KMS-11 (cell line): ENCODE measurements at regions not wholly inside any gene's neighbourhood (a gene's known extent, or its start where the extent isn't known, plus 50 kb on each side); places are given as distances from the start of the nearest gene placed in this dataset.

Experiments
- H2AFZ ChIP-seq: fragments of 200-600 bp; sonication (generic); 2 replicates; pipeline ENCODE4 v1.6.1; 2016; ENCODE audit warnings: antibody characterized with exemption, mixed run types, low read depth
- H3K27ac ChIP-seq: fragments of 200-600 bp; sonication (generic); 2 replicates; pipeline ENCODE4 v1.6.1; 2016; ENCODE audit warnings: mild to moderate bottlenecking, mixed run types
- H3K27me3 ChIP-seq: fragments of 200-600 bp; sonication (generic); 2 replicates; pipeline ENCODE4 v1.6.1; 2017; ENCODE audit warnings: mild to moderate bottlenecking, low read depth, mixed run types, moderate library complexity; ENCODE audit not compliant: insufficient read depth
- H3K36me3 ChIP-seq: fragments of 200-600 bp; sonication (generic); 2 replicates; pipeline ENCODE4 v1.6.1; 2017; ENCODE audit warnings: mild to moderate bottlenecking, mixed run types; ENCODE audit not compliant: insufficient read depth
- H3K4me1 ChIP-seq: fragments of 200-600 bp; sonication (generic); 2 replicates; pipeline ENCODE4 v1.6.1; 2016; ENCODE audit warnings: mild to moderate bottlenecking, low read depth, mixed run types; ENCODE audit not compliant: poor library complexity, severe bottlenecking
- H3K4me2 ChIP-seq: fragments of 200-600 bp; sonication (generic); 2 replicates; pipeline ENCODE4 v1.7.0; 2016; ENCODE audit warnings: mild to moderate bottlenecking, mixed run types
- H3K4me3 ChIP-seq: fragments of 200-600 bp; sonication (generic); IDR thresholded peaks from 2 replicates; pipeline ENCODE4 v1.6.1; 2017; ENCODE audit warnings: low read depth, low read length, mixed read lengths; ENCODE audit not compliant: insufficient read depth
- H3K79me2 ChIP-seq: fragments of 200-600 bp; sonication (generic); 2 replicates; pipeline ENCODE4 v1.6.1; 2016; ENCODE audit warnings: low read depth, mixed run types; ENCODE audit not compliant: insufficient read depth
- H3K9ac ChIP-seq: fragments of 200-600 bp; sonication (generic); 2 replicates; pipeline ENCODE4 v1.6.1; 2016; ENCODE audit warnings: mild to moderate bottlenecking, mixed run types
- H4K20me1 ChIP-seq: fragments of 200-600 bp; sonication (generic); 2 replicates; pipeline ENCODE4 v1.6.1; 2016; ENCODE audit warnings: mild to moderate bottlenecking, mixed run types; ENCODE audit not compliant: insufficient read depth
- CTCF ChIP-seq: fragments of 200-600 bp; sonication (generic); conservative IDR thresholded peaks from 2 replicates; pipeline ENCODE4 v1.6.1; 2017; ENCODE audit warnings: low read depth, mild to moderate bottlenecking, antibody characterized with exemption, low read length, moderate library complexity, mixed read lengths

- Histone ChIP-seq H2AFZ (no peak overlapping the region), H3K4me3 (no peak overlapping the region), H3K27me3 (no peaks in the 10 kb centered on the region), H3K4me1 (no peaks in the 10 kb centered on the region), H3K27ac (no peak overlapping the region), H3K4me2 (no peak overlapping the region), H3K36me3 (no peaks in the 10 kb centered on the region), H3K9ac (no peak overlapping the region), H4K20me1 (no peaks in the 10 kb centered on the region), H3K79me2 (no peaks in the 10 kb centered on the region)
- no peak for TF ChIP-seq CTCF
Measured at GRCh38 chr12:102564026-102564425, 83.7 kb upstream of the IGF1 start.

DNA sequence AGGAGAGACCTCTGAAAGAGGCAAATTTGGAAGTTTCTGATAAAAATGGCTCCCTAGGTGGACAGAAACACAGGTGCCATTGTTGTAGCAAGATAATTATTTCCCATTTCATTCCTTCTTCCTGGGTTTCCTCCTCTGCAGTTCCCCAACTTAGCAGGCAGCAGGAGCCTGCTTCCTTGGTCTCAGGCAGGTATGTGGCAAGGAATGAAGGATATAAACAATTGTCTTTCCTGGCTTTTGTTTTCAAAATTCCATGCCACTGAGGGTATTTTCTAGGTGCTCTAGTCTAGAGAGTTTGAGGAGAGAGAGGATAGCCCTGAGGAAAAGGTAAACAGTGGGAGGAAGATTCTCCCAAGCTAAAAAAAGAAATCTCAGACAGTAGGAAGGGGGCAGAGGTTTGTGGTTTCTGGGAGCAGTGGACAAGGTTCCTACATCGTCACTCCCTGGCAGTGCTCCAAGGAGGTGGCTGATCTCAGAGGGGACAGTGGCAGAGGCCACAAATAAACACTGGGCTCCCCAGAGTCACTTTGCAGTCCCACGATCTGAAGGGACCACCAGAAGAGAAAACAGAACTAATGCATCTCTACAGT lies 82.6 kb upstream of the IGF1 start:
- Histone ChIP-seq H4K20me1 (no peaks in the 10 kb centered on the region), H3K4me2 (no peak overlapping the region), H2AFZ (no peak overlapping the region), H3K79me2 (no peaks in the 10 kb centered on the region), H3K9ac (no peak overlapping the region), H3K4me1 (no peaks in the 10 kb centered on the region), H3K27ac (no peak overlapping the region), H3K36me3 (no peaks in the 10 kb centered on the region), H3K4me3 (no peak overlapping the region), H3K27me3 (no peaks in the 10 kb centered on the region)
- TF ChIP-seq CTCF, result no peak

GRCh38 chr12:102551186-102551585 lies 70.8 kb upstream of the IGF1 start:
- Histone ChIP-seq H3K4me1 (no peaks in the 10 kb centered on the region), H3K79me2 (no peaks in the 10 kb centered on the region), H3K27me3 (no peaks in the 10 kb centered on the region), H3K36me3 (no peaks in the 10 kb centered on the region), H3K4me3 (no peak overlapping the region), H3K9ac (no peak overlapping the region), H2AFZ (no peak overlapping the region), H3K4me2 (no peak overlapping the region), H3K27ac (no peak overlapping the region), H4K20me1 (no peaks in the 10 kb centered on the region)
- TF ChIP-seq CTCF, result no peak

GRCh38 chr12:102549691-102550090 lies 69.3 kb upstream of the IGF1 start:
- H3K79me2 ChIP-seq, result no peaks in the 10 kb centered on the region
- H3K4me3 ChIP-seq, result no peak overlapping the region
- H3K4me2 ChIP-seq, result no peak overlapping the region
- H2AFZ ChIP-seq, result no peak overlapping the region
- no peaks in the 10 kb centered on the region for H3K36me3 ChIP-seq
- no peaks in the 10 kb centered on the region for H3K27me3 ChIP-seq
- no peak for TF ChIP-seq CTCF
- H4K20me1 ChIP-seq, result no peaks in the 10 kb centered on the region
- no peak overlapping the region for H3K27ac ChIP-seq
- H3K9ac ChIP-seq, result no peak overlapping the region
- H3K4me1 ChIP-seq, result no peaks in the 10 kb centered on the region
